Type B pancreatic cell (in vitro differentiated cells): ENCODE measurements at regions not wholly inside any gene's neighbourhood (a gene's known extent, or its start where the extent isn't known, plus 50 kb on each side); places are given as distances from the start of the nearest gene placed in this dataset.

Source experiments
- DNase-seq: peaks from one replicate; pipeline ENCODE4 v3.0.0; 2021; ENCODE audit warnings: mixed read lengths; ENCODE audit not compliant: unreplicated experiment; ENCODE audit errors: extremely low spot score
- H3K27ac Mint-ChIP-seq: 2 replicates; pipeline ENCODE4 v1.8.0; 2021; ENCODE audit warnings: mild to moderate bottlenecking, mixed read lengths
- H3K27me3 Mint-ChIP-seq: 2 replicates; pipeline ENCODE4 v1.8.0; 2021; ENCODE audit warnings: mixed read lengths
- H3K36me3 Mint-ChIP-seq: 2 replicates; pipeline ENCODE4 v1.8.0; 2021; ENCODE audit warnings: mixed read lengths
- H3K4me1 Mint-ChIP-seq: one replicate; pipeline ENCODE4 v1.8.0; 2021; ENCODE audit warnings: mixed read lengths; ENCODE audit not compliant: unreplicated experiment
- H3K4me3 Mint-ChIP-seq: 2 replicates; pipeline ENCODE4 v1.8.0; 2021; ENCODE audit warnings: mild to moderate bottlenecking, mixed read lengths
- H3K9me3 Mint-ChIP-seq: 2 replicates; pipeline ENCODE4 v1.8.0; 2021; ENCODE audit warnings: mixed read lengths
- CTCF ChIP-seq: fragments of 200-600 bp; sonication (generic); conservative IDR thresholded peaks from 2 replicates; pipeline ENCODE4 v1.5.0; 2021; ENCODE audit warnings: antibody characterized with exemption, mild to moderate bottlenecking

GRCh38 chr4:122010610-122011009, 58.8 kb upstream of the TRPC3 start:
- DNase-seq = no peak

GRCh38 chr4:122009524-122009923, 57.7 kb upstream of the TRPC3 start:
- no peak for DNase-seq
- Mint-ChIP-seq H3K4me3 (no peak overlapping the region), H3K4me1 (no peaks in the 10 kb centered on the region), H3K36me3 (no peaks in the 10 kb centered on the region), H3K27ac (no peak overlapping the region), H3K27me3 (peaks cover 9% of the 10 kb centered on the region), H3K9me3 (no peaks in the 10 kb centered on the region)
- TF ChIP-seq CTCF = no peak

More at GRCh38 chr4:122010610-122011009, 58.8 kb upstream of the TRPC3 start:
- Mint-ChIP-seq H3K4me3 (no peak overlapping the region), H3K4me1 (peaks cover under 1% of the 10 kb centered on the region), H3K36me3 (no peaks in the 10 kb centered on the region), H3K9me3 (no peaks in the 10 kb centered on the region), H3K27ac (no peak overlapping the region), H3K27me3 (peaks cover 9% of the 10 kb centered on the region)
- no peak for TF ChIP-seq CTCF

- H3K36me3 Mint-ChIP-seq = no peaks in the 10 kb centered on the region
- no peak for DNase-seq
- H3K9me3 Mint-ChIP-seq = no peaks in the 10 kb centered on the region
- peaks cover 10% of the 10 kb centered on the region for H3K27me3 Mint-ChIP-seq
- no peak overlapping the region for H3K4me3 Mint-ChIP-seq
- H3K4me1 Mint-ChIP-seq = no peaks in the 10 kb centered on the region
- no peak overlapping the region for H3K27ac Mint-ChIP-seq
- no peak for TF ChIP-seq CTCF
Observed at GRCh38 chr4:122007016-122007415, 55.2 kb upstream of the TRPC3 start.

- no peak overlapping the region for H3K27ac Mint-ChIP-seq
- H3K36me3 Mint-ChIP-seq = no peaks in the 10 kb centered on the region
- peaks cover 5% of the 10 kb centered on the region for H3K4me1 Mint-ChIP-seq
- peaks cover 8% of the 10 kb centered on the region for H3K27me3 Mint-ChIP-seq
- TF ChIP-seq CTCF = no peak
- no peak overlapping the region for H3K4me3 Mint-ChIP-seq
- no peaks in the 10 kb centered on the region for H3K9me3 Mint-ChIP-seq
- no peak for DNase-seq
Observed at GRCh38 chr4:122005064-122005755, 53.4 kb upstream of the TRPC3 start.

- Mint-ChIP-seq H3K36me3 (no peaks in the 10 kb centered on the region), H3K4me1 (peaks cover 5% of the 10 kb centered on the region), H3K4me3 (no peak overlapping the region), H3K27me3 (peaks cover 8% of the 10 kb centered on the region), H3K9me3 (no peaks in the 10 kb centered on the region), H3K27ac (no peak overlapping the region)
- TF ChIP-seq CTCF = peak; percentile 61
- DNase-seq = no peak
Observed at GRCh38 chr4:122003335-122003734, 51.5 kb upstream of the TRPC3 start.
